Large intestine (tissue), 3 donors: ENCODE measurements at regions not wholly inside any gene's neighbourhood (a gene's known extent, or its start where the extent isn't known, plus 50 kb on each side); places are given as distances from the start of the nearest gene placed in this dataset.
"Not testable (repeated sequence)": the region's sequence is repeated elsewhere in the genome, so short reads cannot be mapped to it uniquely, and the experiment has no call there.

Experiments
- DNase-seq, 2 donors: peaks; one replicate each; pipeline versions ENCODE4 v3.0.0 to v3.0.0-alpha.2; 2013
- H3K27ac ChIP-seq: one replicate; pipeline ENCODE4 v1.5.1; 2013; ENCODE audit warnings: low read length
- H3K27me3 ChIP-seq: 2 replicates; pipeline ENCODE4 v1.6.1; 2013; ENCODE audit warnings: low read length; ENCODE audit not compliant: control insufficient read depth, insufficient read depth
- H3K36me3 ChIP-seq: 2 replicates; pipeline ENCODE4 v1.6.1; 2013; ENCODE audit warnings: low read length; ENCODE audit not compliant: control insufficient read depth, insufficient read depth
- H3K4me1 ChIP-seq: one replicate; pipeline ENCODE4 v1.6.1; 2013; ENCODE audit warnings: low read length; ENCODE audit not compliant: control insufficient read depth, insufficient read depth
- H3K4me3 ChIP-seq: one replicate; pipeline ENCODE4 v1.5.1; 2013; ENCODE audit warnings: low read length
- H3K9me3 ChIP-seq: one replicate; pipeline ENCODE4 v1.6.1; 2013; ENCODE audit warnings: mild to moderate bottlenecking, low read depth, low read length, moderate library complexity; ENCODE audit not compliant: control insufficient read depth
- WGBS: methylation state at CpG from one replicate; pipeline ENCODE4 v1.1.5; 2013; ENCODE audit warnings: low lambda C conversion rate; ENCODE audit not compliant: insufficient coverage; 5-methylcytosine and 5-hydroxymethylcytosine counted together

DNA sequence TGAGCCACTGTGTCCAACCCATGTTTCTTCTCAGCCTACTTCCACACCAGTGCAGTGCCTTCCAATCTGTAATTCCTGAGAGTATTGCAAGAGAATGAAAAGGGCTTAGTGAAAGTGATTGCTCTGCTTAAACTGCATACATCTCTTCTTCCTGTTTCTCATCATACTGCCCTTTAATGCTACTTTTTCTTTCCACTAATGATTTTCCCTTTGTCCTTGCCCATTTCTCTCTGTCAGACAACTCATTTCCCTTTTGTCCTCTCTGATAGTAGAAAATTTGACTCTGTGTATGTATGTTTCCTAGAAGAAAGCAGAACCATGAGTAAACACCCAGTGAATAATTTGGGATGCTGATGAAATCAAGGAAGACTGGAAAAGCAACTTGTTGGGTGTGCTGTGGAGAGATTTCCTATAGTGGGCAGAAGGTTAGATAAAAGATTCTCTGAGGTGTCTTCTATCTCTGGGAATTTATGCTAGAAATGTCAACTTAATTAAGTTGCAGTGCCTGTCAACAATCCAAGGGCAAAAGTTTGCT, 102.2 kb upstream of the CHD1 start:
- Histone ChIP-seq H3K4me3 (no peak overlapping the region), H3K36me3 (no peaks in the 10 kb centered on the region), H3K9me3 (no peaks in the 10 kb centered on the region), H3K4me1 (peaks cover 9% of the 10 kb centered on the region), H3K27ac (no peak overlapping the region), H3K27me3 (no peaks in the 10 kb centered on the region)
- DNase-seq: no peak

DNA sequence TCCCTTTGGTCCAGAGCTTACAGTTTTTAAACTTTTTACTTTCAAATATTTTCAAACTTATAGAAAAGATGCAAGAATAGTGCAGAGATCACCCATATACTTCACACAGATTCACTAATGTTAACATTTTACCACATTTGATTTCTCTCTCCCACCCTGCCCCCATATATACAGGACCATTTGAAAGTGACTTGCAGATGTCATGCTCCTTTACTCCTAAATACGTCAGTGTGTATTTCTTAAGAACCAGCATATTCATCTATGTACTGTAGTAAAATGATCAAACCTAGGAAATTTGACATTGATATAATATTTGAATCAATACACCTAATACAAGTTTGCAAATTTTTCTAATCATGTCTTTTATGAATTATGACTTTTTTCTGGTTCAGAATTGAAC, 100.4 kb upstream of the CHD1 start:
- Histone ChIP-seq H3K36me3 (no peaks in the 10 kb centered on the region), H3K4me1 (peaks cover 22% of the 10 kb centered on the region), H3K27me3 (no peaks in the 10 kb centered on the region), H3K27ac (no peak overlapping the region), H3K4me3 (no peak overlapping the region), H3K9me3 (no peaks in the 10 kb centered on the region)
- 100% methylated on average over 1 of the region's 1 CpG for WGBS
- no peak for DNase-seq

DNA sequence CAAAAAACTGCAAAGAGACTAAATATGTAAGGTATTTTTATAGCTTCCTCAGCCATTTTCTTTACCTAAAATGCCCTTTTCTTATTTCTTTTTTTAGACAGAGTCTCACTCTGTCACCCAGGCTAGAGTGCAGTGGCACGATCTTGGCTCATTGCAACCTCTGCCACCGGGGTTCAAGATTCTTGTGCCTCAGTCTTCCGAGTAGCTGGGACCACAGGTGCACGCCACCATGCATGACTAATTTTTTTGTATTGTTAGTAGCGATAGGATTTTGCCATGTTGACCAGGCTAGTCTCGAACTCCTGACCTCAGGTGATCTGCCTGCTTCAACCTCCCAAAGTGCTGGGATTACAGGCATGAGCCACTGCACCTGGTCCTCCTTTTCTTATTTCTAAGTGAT, 99.4 kb upstream of the CHD1 start:
- no CpG with 5 or more reads among the region's 6 CpGs for WGBS
- H3K36me3 ChIP-seq, DNase-seq, H3K9me3 ChIP-seq, H3K27ac ChIP-seq, H3K27me3 ChIP-seq, H3K4me3 ChIP-seq: not testable (repeated sequence)
- H3K4me1 ChIP-seq: peaks cover 23% of the 10 kb centered on the region

DNA sequence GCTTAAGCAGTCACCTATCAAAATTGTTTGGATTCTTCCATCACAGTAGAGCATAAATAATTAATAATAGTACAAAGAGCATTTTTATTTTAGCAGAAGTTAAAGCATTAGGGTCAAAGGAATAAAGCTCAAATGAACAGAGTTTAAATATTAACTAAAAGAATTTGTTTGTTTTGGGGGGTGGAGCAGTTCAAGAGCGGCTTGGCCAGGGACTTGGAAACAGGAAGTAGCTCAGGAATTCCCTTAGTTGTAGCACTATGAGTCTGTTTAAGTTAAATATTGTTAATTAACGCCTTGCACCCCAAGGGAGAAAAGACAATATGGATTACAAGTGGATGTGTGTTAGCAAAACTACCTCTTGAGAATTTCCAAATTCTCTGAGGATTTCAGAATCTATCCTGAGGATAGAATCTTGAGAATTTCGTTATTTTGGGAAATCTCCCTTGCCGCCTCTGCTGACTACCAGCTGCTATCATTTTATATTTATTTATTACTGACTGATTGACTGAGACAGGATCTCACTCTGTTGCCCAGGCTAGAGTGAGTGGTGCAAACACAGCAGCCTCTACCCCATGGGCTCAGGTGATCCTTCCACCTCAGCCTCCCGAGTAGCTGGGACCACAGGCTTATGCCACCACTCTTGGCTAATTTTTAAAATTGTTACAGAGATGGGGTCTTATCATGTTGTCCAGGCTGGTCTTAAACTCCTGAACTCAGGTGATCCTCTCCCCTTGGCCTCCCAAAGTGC, 96.7 kb upstream of the CHD1 start:
- no peaks in the 10 kb centered on the region for H3K9me3 ChIP-seq
- H3K4me3 ChIP-seq: no peak overlapping the region
- H3K36me3 ChIP-seq: no peaks in the 10 kb centered on the region
- WGBS: no CpG with 5 or more reads among the region's 5 CpGs
- H3K4me1 ChIP-seq: peaks cover 40% of the 10 kb centered on the region
- no peaks in the 10 kb centered on the region for H3K27me3 ChIP-seq
- H3K27ac ChIP-seq: peak overlapping the region; percentile 63
- DNase-seq: peak; percentile 59 to 83

DNA sequence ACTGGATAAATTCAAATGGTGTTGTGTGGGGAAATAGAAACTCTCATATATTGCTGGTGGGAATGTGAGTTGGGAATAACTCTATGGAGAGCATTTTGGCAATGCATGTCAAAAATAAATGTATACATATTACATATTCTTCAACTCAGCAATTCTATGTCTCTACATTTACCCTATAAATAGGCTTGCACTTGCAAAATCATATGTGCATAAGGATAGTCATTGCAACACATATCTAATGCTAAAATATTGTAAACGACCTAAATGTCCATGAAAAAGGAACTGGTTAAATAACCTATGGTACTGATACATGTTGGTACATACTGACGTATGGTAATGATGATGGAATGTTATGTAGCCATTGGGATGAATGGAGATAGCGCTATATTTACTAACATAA, 94.5 kb upstream of the CHD1 start:
- Histone ChIP-seq H3K4me1 (peaks cover 50% of the 10 kb centered on the region), H3K27me3 (no peaks in the 10 kb centered on the region), H3K36me3 (no peaks in the 10 kb centered on the region), H3K4me3 (no peak overlapping the region), H3K9me3 (no peaks in the 10 kb centered on the region), H3K27ac (no peak overlapping the region)
- no peak for DNase-seq
- 100% methylated on average over 2 of the region's 3 CpGs for WGBS

DNA sequence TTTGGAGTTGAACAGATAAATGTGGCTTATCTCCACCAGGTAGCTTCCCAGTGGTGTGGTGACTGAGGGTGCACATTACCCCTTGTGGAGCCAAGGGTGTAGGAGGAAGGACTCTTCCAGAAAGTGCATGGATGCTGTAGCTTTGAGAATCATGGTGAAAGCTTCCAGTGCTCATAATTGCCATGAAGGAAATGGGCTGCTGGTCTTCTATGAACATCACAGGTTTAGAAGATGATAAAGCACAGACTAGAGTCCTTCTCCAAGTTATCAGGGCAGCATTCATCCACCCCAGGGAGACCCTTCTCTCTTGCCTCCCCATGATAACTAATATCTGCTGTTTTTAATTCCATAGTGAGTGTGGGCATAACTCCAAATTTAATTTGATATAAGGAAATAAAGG, 93.4 kb upstream of the CHD1 start:
- Histone ChIP-seq H3K4me1 (peaks cover 50% of the 10 kb centered on the region), H3K27me3 (no peaks in the 10 kb centered on the region), H3K36me3 (no peaks in the 10 kb centered on the region), H3K9me3 (no peaks in the 10 kb centered on the region), H3K4me3 (no peak overlapping the region), H3K27ac (peak overlapping the region; percentile 18)
- DNase-seq: peak in 1 of 2 donors; percentile 21

DNA sequence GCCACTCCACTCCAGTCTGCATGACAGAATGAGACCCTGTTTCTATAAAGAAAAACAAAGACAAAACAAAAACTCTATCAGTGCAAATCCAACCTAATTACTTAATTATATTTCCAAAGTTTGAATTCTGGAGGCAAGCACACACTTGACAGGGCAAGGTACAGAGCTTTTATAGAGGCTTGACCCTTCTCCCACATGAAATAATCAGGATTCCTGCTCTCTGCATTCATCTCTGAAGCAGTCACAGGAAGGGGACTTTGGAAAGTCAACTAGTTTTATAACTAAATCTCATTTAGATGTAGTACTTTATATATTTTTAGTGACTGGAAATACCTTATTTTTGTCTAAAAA, 91.9 kb upstream of the CHD1 start:
- no peaks in the 10 kb centered on the region for H3K36me3 ChIP-seq
- no peaks in the 10 kb centered on the region for H3K9me3 ChIP-seq
- H3K4me1 ChIP-seq: peaks cover 38% of the 10 kb centered on the region
- DNase-seq: peak; percentile 65 to 83
- no peak overlapping the region for H3K4me3 ChIP-seq
- H3K27ac ChIP-seq: peak overlapping the region; percentile 86
- H3K27me3 ChIP-seq: no peaks in the 10 kb centered on the region

DNA sequence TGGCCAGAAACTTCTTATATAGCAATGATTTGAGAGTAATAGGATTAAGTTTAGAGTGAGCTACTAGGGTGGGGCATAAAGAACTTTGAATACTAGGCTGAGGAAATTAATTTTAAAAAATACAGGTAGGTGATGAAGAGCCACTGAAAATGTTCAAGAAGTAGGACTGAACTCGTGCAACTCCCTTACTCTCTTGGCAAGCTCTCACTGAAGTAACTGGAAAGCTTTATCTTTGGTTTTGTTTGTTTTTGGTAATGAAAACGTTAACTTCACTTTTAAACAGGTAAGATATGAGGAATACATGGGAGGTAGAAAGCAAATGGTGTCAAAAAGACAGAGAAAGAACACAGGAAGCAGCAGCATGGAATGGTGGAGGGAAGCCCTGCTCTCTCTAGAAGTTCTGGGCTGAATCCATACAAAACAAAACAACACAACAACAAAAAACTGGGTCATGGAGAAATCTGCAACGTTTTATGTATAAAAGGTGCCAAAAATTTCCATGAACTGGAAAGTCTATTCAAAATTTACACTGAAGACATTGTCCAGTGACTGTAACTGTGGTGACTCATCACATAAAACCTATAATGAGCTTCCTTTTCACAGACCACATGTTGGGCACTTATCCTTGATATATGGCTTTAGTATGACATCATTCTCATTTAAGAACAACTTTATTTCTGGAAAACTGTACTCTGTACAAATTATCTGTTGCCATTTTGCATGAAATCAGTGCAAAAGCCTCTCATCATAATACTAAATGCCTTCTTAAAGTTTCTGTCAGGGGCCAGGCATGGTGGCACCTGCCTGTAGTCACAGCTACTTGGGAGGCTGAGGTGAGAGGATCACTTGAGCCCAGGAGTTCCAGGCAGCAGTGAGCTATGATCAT, 91.2 kb upstream of the CHD1 start:
- H3K4me3 ChIP-seq: no peak overlapping the region
- peak; percentile 67 to 86 for DNase-seq

DNA sequence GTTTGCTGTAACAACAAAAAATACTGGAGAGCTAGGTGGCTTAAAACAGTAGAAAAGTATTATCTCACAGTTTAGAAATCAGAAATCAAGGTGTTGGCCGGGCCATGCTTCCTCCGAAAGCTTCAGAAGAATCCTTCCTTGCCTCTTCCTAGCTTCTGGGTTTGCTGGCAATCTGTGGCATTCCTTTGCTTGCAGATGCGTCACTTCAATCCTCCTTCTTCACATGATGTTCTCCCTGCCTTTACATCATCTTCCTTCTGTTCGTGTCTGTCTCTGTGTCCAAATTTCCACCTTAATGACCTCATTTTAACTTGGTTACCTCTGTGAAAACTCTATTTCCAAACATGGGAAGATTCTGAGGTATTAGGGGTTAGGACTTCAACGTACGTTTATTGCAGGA, 90.4 kb upstream of the CHD1 start:
- Histone ChIP-seq H3K27ac (peak overlapping the region; percentile 86), H3K9me3 (no peaks in the 10 kb centered on the region), H3K27me3 (no peaks in the 10 kb centered on the region), H3K36me3 (no peaks in the 10 kb centered on the region), H3K4me1 (peaks cover 29% of the 10 kb centered on the region), H3K4me3 (no peak overlapping the region)
- WGBS: 85% methylated on average over 4 of the region's 6 CpGs
- no peak for DNase-seq

More for the DNA sequence above, 91.2 kb upstream of the CHD1 start:
- 0% methylated on average over 1 of the region's 3 CpGs for WGBS
- Histone ChIP-seq H3K27ac (peak overlapping the region; percentile 86), H3K4me1 (peaks cover 35% of the 10 kb centered on the region), H3K36me3 (no peaks in the 10 kb centered on the region), H3K27me3 (no peaks in the 10 kb centered on the region), H3K9me3 (no peaks in the 10 kb centered on the region)

DNA sequence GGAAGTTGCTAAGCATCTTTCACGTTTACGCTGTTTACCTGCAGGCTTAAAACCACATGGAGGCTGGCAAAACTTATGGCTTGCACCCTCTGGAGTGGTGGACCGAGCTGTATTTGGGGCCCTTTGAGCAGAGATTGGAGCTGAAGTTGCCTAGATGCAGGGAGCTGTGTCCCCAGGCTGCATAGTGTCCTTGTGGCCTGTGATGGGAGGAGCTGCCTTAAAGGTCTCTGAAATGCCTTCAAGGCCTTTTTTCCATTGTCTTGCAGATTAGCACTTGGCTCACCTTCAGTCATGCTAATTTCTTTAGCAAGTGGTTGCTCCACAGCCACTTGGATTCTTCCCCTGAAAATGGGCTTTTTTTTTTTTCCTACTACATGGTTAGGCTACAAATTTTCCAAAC, 81.5 kb upstream of the CHD1 start:
- H3K9me3 ChIP-seq: peaks cover 4% of the 10 kb centered on the region
- no peak overlapping the region for H3K4me3 ChIP-seq
- no peaks in the 10 kb centered on the region for H3K27me3 ChIP-seq
- no peak for DNase-seq
- H3K4me1 ChIP-seq: no peaks in the 10 kb centered on the region
- no peaks in the 10 kb centered on the region for H3K36me3 ChIP-seq
- WGBS: no CpG with 5 or more reads among the region's 3 CpGs
- H3K27ac ChIP-seq: no peak overlapping the region
